Esophagus muscularis mucosa (tissue), 4 donors: ENCODE measurements at regions not wholly inside any gene's neighbourhood (a gene's known extent, or its start where the extent isn't known, plus 50 kb on each side); places are given as distances from the start of the nearest gene placed in this dataset.

ENCODE experiments used
- DNase-seq: peaks from one replicate; pipeline ENCODE4 v3.0.0-alpha.2; 2017; ENCODE audit errors: extremely low spot score
- H3K27ac ChIP-seq, 4 donors: fragments of 200-600 bp; sonication (generic); replicated peaks in 1 of 4; 1 replicate in 3 of 4; 2 replicates in 1 of 4; pipeline ENCODE4 v1.5.1; 2016 to 2019; ENCODE audit warnings: mild to moderate bottlenecking in 1 of 4
- H3K27me3 ChIP-seq, 4 donors: fragments of 200-600 bp; sonication (generic); one replicate each; pipeline versions ENCODE4 v1.5.1 to v1.6.0; 2016 to 2019
- H3K36me3 ChIP-seq, 4 donors: fragments of 200-600 bp; sonication (generic); one replicate each; pipeline ENCODE4 v1.5.1; 2016 to 2019
- H3K4me1 ChIP-seq, 4 donors: fragments of 200-600 bp; sonication (generic); one replicate each; pipeline ENCODE4 v1.5.1; 2016 to 2019
- H3K4me3 ChIP-seq, 4 donors: fragments of 200-600 bp; sonication (generic); 1 replicate in 2 of 4; 2 replicates in 2 of 4; pipeline ENCODE4 v1.5.1; 2016 to 2019; ENCODE audit warnings: mild to moderate bottlenecking in 4 of 4, moderate library complexity in 1 of 4
- H3K9me3 ChIP-seq, 4 donors: fragments of 200-600 bp; sonication (generic); 1 replicate in 3 of 4; 2 replicates in 1 of 4; pipeline ENCODE4 v1.5.1; 2016 to 2019
- CTCF ChIP-seq, 3 experiments: fragments of 200-600 bp in 2 of 3; fragments of 450-650 bp in 1 of 3; sonication (generic) in 2 of 3; IDR thresholded peaks; one replicate each; pipeline ENCODE4 v1.5.1; 2017 to 2019; ENCODE audit warnings: antibody characterized with exemption in 3 of 3, mild to moderate bottlenecking in 2 of 3, moderate library complexity in 1 of 3
- EP300 ChIP-seq: sonication (generic); formaldehyde crosslinking; IDR thresholded peaks from one replicate; pipeline ENCODE4 v1.6.1; 2017; ENCODE audit warnings: antibody characterized with exemption
- POLR2A ChIP-seq: fragments of 450-650 bp; IDR thresholded peaks from one replicate; pipeline ENCODE4 v1.6.1; 2017; ENCODE audit warnings: antibody characterized with exemption, moderate library complexity, mild to moderate bottlenecking, low read depth
- POLR2AphosphoS5 ChIP-seq, 2 donors: sonication (generic); formaldehyde crosslinking; IDR thresholded peaks; one replicate each; pipeline ENCODE4 v1.6.1; 2017; ENCODE audit warnings: antibody characterized with exemption in 2 of 2
- WGBS: methylation state at CpG from one replicate; pipeline ENCODE4 v1.1.5; 2018; 5-methylcytosine and 5-hydroxymethylcytosine counted together
- intact Hi-C: fragments of 100-400 bp; cut with DNase I; formaldehyde crosslinking; loops from one replicate; pipeline ENCODE4 v1.15.1; 2023

DNA sequence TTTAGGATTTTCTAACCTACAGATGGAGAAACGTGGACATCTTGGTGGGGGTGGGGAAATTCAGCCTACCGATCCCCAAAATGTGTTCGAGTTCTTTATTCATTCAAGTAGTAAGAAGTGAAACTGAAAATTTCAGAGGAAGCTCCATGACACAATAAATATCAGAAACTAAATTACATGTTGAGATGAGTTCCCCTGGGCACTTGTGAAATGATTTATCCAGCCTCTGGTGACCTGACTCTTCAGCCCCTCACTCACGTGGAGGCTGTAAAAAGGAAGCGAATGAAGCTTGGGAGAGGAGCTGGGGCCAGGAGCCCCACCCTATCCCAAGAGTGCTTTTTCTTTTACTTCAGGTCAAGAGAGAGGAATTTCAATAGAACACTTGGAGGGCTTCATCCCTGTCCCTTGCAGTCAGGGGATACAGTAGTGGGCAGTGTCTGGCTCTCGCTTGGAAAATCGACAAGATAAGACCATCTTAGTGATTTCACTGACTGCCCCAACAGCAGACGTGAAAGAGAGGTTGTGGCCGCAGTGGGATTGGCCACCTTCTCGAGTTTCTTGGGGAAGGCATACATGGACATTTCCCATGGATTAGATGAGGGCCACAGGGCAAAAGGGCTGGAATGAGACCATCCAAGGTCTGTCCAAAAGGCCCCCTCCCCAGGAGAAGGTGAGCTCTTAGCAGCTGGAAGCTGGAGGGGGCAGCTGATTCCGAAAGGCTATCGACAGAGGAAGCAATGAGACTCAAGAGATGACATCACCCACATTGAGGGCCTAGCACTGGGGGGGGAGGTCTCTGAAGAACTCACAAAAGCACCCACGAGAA lies 76.8 kb upstream of the SH3PXD2B start:
- Histone ChIP-seq H3K4me3 (no peak overlapping the region), H3K27me3 (no peaks in the 10 kb centered on the region), H3K36me3 (no peaks in the 10 kb centered on the region), H3K9me3 (no peaks in the 10 kb centered on the region), H3K27ac (peak overlapping the region in 2 of 4 donors; percentile 4 to 43), H3K4me1 (peaks cover 44 to 69% (median 64%) of the 10 kb centered on the region in 4 donors)
- 74% methylated on average over 13 of the region's 13 CpGs for WGBS
- TF ChIP-seq CTCF (IDR thresholded peaks at IDR 0.05), result no peak
- intact Hi-C loops, result no loop called here
- DNase-seq, result peak; percentile 79

DNA sequence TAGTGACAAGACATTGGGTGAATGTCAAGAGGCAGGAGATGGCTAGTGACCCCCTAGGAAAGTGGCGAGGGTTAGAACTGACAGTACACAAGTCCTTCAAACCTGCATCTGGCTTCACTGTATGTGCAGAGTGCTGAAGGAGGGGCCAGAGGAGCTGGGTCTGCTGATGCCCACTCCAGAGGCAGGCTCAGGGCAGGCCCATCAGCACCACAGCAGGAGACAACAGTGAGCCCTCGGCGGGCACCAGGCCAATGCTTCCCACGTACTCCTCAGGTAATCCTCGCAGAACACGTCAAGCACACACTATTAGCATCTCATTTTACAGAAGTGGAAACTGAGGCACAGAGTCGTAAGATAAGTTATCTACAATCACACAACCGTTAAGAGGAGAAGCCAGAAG lies 76.1 kb upstream of the SH3PXD2B start:
- 97% methylated on average over 7 of the region's 8 CpGs for WGBS
- TF ChIP-seq EP300, result no peak
- TF ChIP-seq CTCF (IDR thresholded peaks at IDR 0.05), result no peak
- TF ChIP-seq POLR2A, result no peak
- TF ChIP-seq POLR2AphosphoS5 (IDR thresholded peaks at IDR 0.05), result no peak
- peak; percentile 57 for DNase-seq
- Histone ChIP-seq H3K9me3 (no peaks in the 10 kb centered on the region), H3K27ac (no peak overlapping the region), H3K36me3 (no peaks in the 10 kb centered on the region), H3K4me3 (no peak overlapping the region), H3K4me1 (peaks cover 44 to 76% (median 71%) of the 10 kb centered on the region in 4 donors), H3K27me3 (no peaks in the 10 kb centered on the region)
- intact Hi-C loops, result no loop called here

- peak; percentile 78 for DNase-seq
- no peak overlapping the region for H3K4me3 ChIP-seq
- no peaks in the 10 kb centered on the region for H3K36me3 ChIP-seq
- no peaks in the 10 kb centered on the region for H3K9me3 ChIP-seq
- no peaks in the 10 kb centered on the region for H3K27me3 ChIP-seq
- intact Hi-C loops, result no loop called here
- TF ChIP-seq CTCF (IDR thresholded peaks at IDR 0.05), result no peak
- no peak for TF ChIP-seq EP300
- TF ChIP-seq POLR2A, result no peak
- TF ChIP-seq POLR2AphosphoS5 (IDR thresholded peaks at IDR 0.05), result no peak
- peaks cover 41 to 78% (median 74%) of the 10 kb centered on the region in 4 donors for H3K4me1 ChIP-seq
- peak overlapping the region in 1 of 4 donors; percentile 13 for H3K27ac ChIP-seq
- 90% methylated on average over 2 of the region's 3 CpGs for WGBS
These were observed 75.6 kb upstream of the SH3PXD2B start for GRCh38 chr5:172529896-172530295.

DNA sequence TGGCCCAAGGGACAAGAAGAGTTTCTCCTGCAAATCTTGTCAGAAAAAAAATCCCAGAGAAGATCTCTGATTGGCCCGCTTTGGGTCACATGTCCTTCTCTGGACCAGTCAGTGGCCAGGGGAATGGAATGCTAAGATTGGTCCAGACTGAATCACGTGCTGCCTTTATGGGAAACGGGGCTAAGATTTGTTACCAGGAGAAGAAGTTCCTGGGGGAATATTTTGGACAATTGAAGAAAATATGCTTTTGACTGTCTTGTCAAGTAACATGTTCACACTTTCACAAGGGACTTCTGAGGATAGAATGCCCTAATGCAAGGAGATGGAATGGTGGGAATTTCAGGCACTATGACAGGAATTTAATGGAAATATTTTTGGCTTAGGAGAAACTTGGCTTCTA lies 74.1 kb upstream of the SH3PXD2B start:
- Histone ChIP-seq H3K27ac (peak overlapping the region; percentile 68 to 78 (median 72)), H3K4me1 (peaks cover 26 to 77% (median 73%) of the 10 kb centered on the region in 4 donors), H3K9me3 (no peaks in the 10 kb centered on the region), H3K36me3 (no peaks in the 10 kb centered on the region), H3K27me3 (no peaks in the 10 kb centered on the region), H3K4me3 (no peak overlapping the region)
- intact Hi-C loops, result no loop called here
- no peak for DNase-seq
- WGBS, result 76% methylated on average over 3 of the region's 3 CpGs
- no peak for TF ChIP-seq CTCF (IDR thresholded peaks at IDR 0.05)
- TF ChIP-seq POLR2AphosphoS5 (IDR thresholded peaks at IDR 0.05), result peak in 1 of 2 donors; percentile 70
- no peak for TF ChIP-seq POLR2A
- TF ChIP-seq EP300, result no peak
